Natural killer cell (primary cell): ENCODE measurements at regions not wholly inside any gene's neighbourhood (a gene's known extent, or its start where the extent isn't known, plus 50 kb on each side); places are given as distances from the start of the nearest gene placed in this dataset.
A peak's percentile ranks its signal among the peaks of the same experiment; 100 is the strongest.

Source experiments
- ATAC-seq, 3 donors: fragments of 150-1000 bp in 2 of 3; fragments of 200-7000 bp in 1 of 3; cut with Tn5 transposase; 1 replicate in 1 of 3; 2 replicates in 2 of 3; pipeline ENCODE4 v1.10.0; 2021; ENCODE audit warnings: mild to moderate bottlenecking in 2 of 3, moderate library complexity in 2 of 3
- DNase-seq, 2 donors: peaks; one replicate each; pipeline versions ENCODE4 v3.0.0 to v3.0.0-alpha.2; 2013 to 2021; ENCODE audit warnings: mixed read lengths in 1 of 2
- H3K27ac ChIP-seq: one replicate; pipeline ENCODE4 v1.5.1; 2013; ENCODE audit warnings: mild to moderate bottlenecking, low read length
- H3K27me3 ChIP-seq: one replicate; pipeline ENCODE4 v1.6.1; 2013; ENCODE audit warnings: low read length; ENCODE audit not compliant: control insufficient read depth, insufficient read depth
- H3K36me3 ChIP-seq: one replicate; pipeline ENCODE4 v1.6.1; 2013; ENCODE audit warnings: low read length; ENCODE audit not compliant: control insufficient read depth, insufficient read depth
- H3K4me1 ChIP-seq: one replicate; pipeline ENCODE4 v1.6.1; 2013; ENCODE audit warnings: low read length; ENCODE audit not compliant: control insufficient read depth, insufficient read depth
- H3K4me3 ChIP-seq: one replicate; pipeline ENCODE4 v1.5.1; 2013; ENCODE audit warnings: low read length
- H3K9me3 ChIP-seq: one replicate; pipeline ENCODE4 v1.6.1; 2013; ENCODE audit warnings: low read length; ENCODE audit not compliant: control insufficient read depth, insufficient read depth
- H3K27ac Mint-ChIP-seq, 2 donors: one replicate each; pipeline ENCODE4 v1.8.0; 2022; ENCODE audit warnings: mild to moderate bottlenecking in 2 of 2, mixed read lengths in 2 of 2, moderate library complexity in 1 of 2
- H3K27me3 Mint-ChIP-seq, 2 donors: one replicate each; pipeline ENCODE4 v1.8.0; 2022; ENCODE audit warnings: low read depth in 2 of 2, mixed read lengths in 2 of 2
- H3K36me3 Mint-ChIP-seq: one replicate; pipeline ENCODE4 v1.8.0; 2022; ENCODE audit warnings: mixed read lengths
- H3K4me1 Mint-ChIP-seq, 2 donors: one replicate each; pipeline ENCODE4 v1.8.0; 2022; ENCODE audit warnings: mixed read lengths in 2 of 2
- H3K4me3 Mint-ChIP-seq: one replicate; pipeline ENCODE4 v1.8.0; 2022; ENCODE audit warnings: mild to moderate bottlenecking, moderate library complexity, mixed read lengths
- H3K9me3 Mint-ChIP-seq, 2 donors: one replicate each; pipeline ENCODE4 v1.8.0; 2022; ENCODE audit warnings: mixed read lengths in 2 of 2
- WGBS: methylation state at CpG from one replicate; pipeline ENCODE4 v1.1.7; 2013; ENCODE audit warnings: missing lambda C conversion rate; ENCODE audit not compliant: insufficient coverage; 5-methylcytosine and 5-hydroxymethylcytosine counted together
- intact Hi-C: fragments of 100-400 bp; cut with micrococcal nuclease; formaldehyde crosslinking; loops from one replicate; pipeline ENCODE4 v1.14.2; 2022
- TF ChIP-seq, protein P1 (sequence below): fragments of 200-600 bp; IDR thresholded peaks from one replicate; pipeline ENCODE4 v1.8.0; 2022; ENCODE audit warnings: antibody characterized with exemption

DNA sequence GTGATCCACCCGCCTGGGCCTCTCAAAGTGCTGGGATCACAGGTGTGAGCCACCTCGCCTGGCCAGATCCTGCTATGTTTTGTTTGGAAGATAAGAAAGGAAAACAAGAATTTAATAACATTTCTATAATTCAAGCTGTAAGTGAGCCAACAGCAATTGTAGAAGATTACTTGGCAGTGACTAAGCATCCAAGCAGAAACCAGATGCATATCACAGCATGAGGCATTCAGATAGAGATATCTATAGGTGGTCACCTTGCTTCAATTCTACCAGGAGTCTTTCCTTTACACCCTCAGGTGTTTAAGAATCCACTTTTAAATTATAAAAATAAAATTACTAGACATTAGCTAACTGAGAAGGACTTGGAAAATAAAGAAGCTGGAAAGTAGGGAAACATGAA lies 83.9 kb upstream of the ATF7IP start:
- DNase-seq (no peak), ATAC-seq (no peak)
- no peak overlapping the region for H3K4me3 Mint-ChIP-seq
- Histone ChIP-seq H3K4me3 (no peak overlapping the region), H3K27ac (no peak overlapping the region), H3K4me1 (peaks cover 6% of the 10 kb centered on the region), H3K27me3 (no peaks in the 10 kb centered on the region), H3K9me3 (no peaks in the 10 kb centered on the region), H3K36me3 (no peaks in the 10 kb centered on the region)
- no peaks in the 10 kb centered on the region for H3K27me3 Mint-ChIP-seq
- no peaks in the 10 kb centered on the region for H3K9me3 Mint-ChIP-seq
- WGBS = 100% methylated on average over 1 of the region's 2 CpGs
- H3K27ac Mint-ChIP-seq = no peak overlapping the region
- TF ChIP-seq, protein P1, sequence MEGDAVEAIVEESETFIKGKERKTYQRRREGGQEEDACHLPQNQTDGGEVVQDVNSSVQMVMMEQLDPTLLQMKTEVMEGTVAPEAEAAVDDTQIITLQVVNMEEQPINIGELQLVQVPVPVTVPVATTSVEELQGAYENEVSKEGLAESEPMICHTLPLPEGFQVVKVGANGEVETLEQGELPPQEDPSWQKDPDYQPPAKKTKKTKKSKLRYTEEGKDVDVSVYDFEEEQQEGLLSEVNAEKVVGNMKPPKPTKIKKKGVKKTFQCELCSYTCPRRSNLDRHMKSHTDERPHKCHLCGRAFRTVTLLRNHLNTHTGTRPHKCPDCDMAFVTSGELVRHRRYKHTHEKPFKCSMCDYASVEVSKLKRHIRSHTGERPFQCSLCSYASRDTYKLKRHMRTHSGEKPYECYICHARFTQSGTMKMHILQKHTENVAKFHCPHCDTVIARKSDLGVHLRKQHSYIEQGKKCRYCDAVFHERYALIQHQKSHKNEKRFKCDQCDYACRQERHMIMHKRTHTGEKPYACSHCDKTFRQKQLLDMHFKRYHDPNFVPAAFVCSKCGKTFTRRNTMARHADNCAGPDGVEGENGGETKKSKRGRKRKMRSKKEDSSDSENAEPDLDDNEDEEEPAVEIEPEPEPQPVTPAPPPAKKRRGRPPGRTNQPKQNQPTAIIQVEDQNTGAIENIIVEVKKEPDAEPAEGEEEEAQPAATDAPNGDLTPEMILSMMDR = no peak
- H3K4me1 Mint-ChIP-seq = peaks cover 16 to 18% of the 10 kb centered on the region in 2 donors
- no peaks in the 10 kb centered on the region for H3K36me3 Mint-ChIP-seq
- intact Hi-C loops = no loop called here

DNA sequence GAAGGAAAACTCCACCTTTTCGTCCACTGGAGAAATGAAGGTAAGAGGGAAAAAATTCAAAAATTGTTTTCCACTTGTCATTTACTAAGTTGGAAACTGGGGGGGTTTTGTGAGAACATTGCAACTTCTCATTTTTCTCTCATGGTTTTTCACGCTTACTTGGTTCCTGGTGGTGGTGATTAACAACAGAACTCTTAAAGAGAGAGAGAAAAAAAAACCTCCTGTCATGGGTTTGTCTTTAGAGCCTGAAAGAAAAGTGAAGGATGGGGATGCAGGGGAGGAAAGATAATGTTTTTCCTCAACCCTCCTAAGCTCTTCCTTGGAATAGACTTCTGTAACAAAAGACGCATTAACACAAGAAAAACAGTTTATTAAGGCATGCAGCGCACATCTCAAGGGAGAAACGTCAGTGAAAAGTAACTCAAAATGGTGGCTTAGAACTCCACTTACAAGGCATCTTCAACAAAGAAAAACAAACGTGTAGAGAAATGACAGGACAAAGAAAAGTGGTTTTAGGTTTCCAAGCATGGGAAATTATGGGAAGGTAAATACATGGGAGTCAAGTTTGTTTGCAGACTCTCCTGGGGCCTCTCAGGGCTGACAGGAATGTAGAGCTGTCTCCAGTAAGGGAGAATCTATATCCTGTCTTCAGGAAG lies 81.9 kb upstream of the ATF7IP start:
- Mint-ChIP-seq H3K36me3 (no peaks in the 10 kb centered on the region), H3K4me1 (peaks cover 16 to 18% of the 10 kb centered on the region in 2 donors), H3K4me3 (peak overlapping the region; percentile 72), H3K27ac (peak overlapping the region; percentile 88 to 89), H3K9me3 (no peaks in the 10 kb centered on the region), H3K27me3 (no peaks in the 10 kb centered on the region)
- ATAC-seq (peak in 2 of 3 donors; percentile 27 to 50), DNase-seq (no peak)
- TF ChIP-seq, protein P1 = no peak
- intact Hi-C loops = loop anchor here (1.0 kb wide), 1 partner anchor 27 kb away; no protein-coding TSS in a partner anchor
- H3K27me3 ChIP-seq = no peaks in the 10 kb centered on the region
- H3K36me3 ChIP-seq = no peaks in the 10 kb centered on the region
- H3K4me3 ChIP-seq = no peak overlapping the region
- H3K4me1 ChIP-seq = peaks cover 6% of the 10 kb centered on the region
- 64% methylated on average over 5 of the region's 6 CpGs for WGBS
- H3K27ac ChIP-seq = peak overlapping the region; percentile 86
- no peaks in the 10 kb centered on the region for H3K9me3 ChIP-seq

DNA sequence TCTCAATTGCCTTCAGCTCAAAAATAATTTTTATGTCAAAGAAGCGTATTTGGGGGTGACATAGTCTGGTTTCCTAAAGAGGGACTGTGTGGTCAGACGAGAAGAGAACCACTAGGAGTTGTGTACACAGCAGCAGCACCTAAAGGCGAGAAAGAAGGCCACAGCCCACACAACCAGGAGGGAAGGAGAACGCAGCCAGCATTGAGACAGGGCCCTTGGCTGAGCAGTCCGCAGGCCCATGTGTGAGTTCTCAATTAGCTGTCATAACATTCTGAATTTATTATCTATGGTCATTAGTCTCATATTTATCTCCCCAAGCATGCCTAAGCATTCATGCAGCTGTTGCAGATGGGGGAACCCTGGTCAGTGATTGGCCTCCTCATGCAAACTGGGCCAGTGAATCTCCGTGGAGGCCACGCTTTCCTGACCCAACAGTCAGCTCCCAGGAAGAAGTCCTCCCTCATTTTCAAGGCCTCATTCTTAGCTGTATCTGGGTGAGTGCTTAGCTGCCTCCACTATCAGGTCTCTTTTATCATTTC lies 81.2 kb upstream of the ATF7IP start:
- WGBS = 31% methylated on average over 6 of the region's 7 CpGs
- no peak overlapping the region for H3K4me3 ChIP-seq
- Mint-ChIP-seq H3K27me3 (no peaks in the 10 kb centered on the region), H3K27ac (peak overlapping the region; percentile 88 to 89), H3K4me1 (peaks cover 16 to 18% of the 10 kb centered on the region in 2 donors), H3K4me3 (peak overlapping the region; percentile 72), H3K36me3 (no peaks in the 10 kb centered on the region), H3K9me3 (no peaks in the 10 kb centered on the region)
- H3K27me3 ChIP-seq = no peaks in the 10 kb centered on the region
- TF ChIP-seq, protein P1 = no peak
- intact Hi-C loops = loop anchor here (1.0 kb wide), 1 partner anchor 28 kb away; no protein-coding TSS in a partner anchor
- peak overlapping the region; percentile 86 for H3K27ac ChIP-seq
- peak in 1 of 2 donors; percentile 17 for DNase-seq
- H3K9me3 ChIP-seq = peaks cover 5% of the 10 kb centered on the region
- H3K36me3 ChIP-seq = no peaks in the 10 kb centered on the region
- peak; percentile 56 to 95 (median 85) for ATAC-seq
- peaks cover 6% of the 10 kb centered on the region for H3K4me1 ChIP-seq
